ENCODE measurements at regions not wholly inside any gene's neighbourhood (a gene's known extent, or its start where the extent isn't known, plus 50 kb on each side); places are given as distances from the start of the nearest gene placed in this dataset.
A peak's percentile ranks its signal among the peaks of the same experiment; 100 is the strongest.

DNA sequence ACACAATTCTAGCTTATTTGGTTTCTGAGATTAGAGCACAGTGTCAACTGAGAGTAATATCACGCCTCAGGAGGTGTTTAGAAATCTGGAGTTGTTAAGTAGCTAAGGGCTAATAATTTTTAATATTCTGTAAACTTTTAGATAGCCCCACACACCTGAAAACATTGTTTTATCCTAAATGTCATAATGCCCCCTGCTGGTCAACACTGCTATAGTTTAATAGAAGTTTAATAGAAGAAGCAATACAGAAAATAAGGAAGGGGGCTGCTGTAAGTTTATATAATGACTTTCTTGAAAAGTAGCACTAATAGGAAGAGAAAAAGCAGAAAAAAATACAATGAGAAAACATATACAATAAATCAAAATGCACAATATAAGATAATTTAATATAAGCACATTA lies 516.4 kb upstream of the PCDH11Y start:
- DNase-seq, result peak; percentile 0

Data from fibroblast of upper back skin (primary cell).